ENCODE measurements at regions not wholly inside any gene's neighbourhood (a gene's known extent, or its start where the extent isn't known, plus 50 kb on each side); places are given as distances from the start of the nearest gene placed in this dataset.

DNA sequence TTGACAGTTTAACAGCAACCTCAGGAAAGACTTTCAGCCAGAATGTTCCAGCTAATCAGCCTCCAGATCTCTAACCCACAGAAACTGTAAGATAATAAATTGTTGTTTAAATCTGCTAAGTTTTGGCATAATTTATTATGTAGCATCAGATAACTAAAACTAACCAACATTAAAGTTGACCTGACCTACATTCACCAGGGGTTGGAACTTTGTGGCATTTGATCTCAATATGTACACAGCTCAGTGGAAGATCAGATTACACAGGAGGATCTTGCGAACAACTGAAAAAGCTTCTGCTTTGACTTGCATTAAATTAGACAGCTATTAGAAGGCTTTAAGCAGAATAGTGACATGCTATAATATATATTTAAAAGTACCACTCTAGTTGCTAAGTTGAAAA is 91.4 kb upstream of the POU1F1 start:
- Histone ChIP-seq H3K27ac (ENCODE audit: insufficient read depth, low read depth, low read length) (no peak overlapping the region), H3K36me3 (ENCODE audit: control insufficient read depth in 2 of 2, extremely low read depth in 1 of 2, insufficient read depth in 2 of 2, low read length in 2 of 2) (no peaks in the 10 kb centered on the region), H3K4me2 (ENCODE audit: insufficient read depth, low read length) (no peak overlapping the region), H3K79me2 (ENCODE audit: control insufficient read depth, insufficient read depth, low read length) (no peaks in the 10 kb centered on the region), H3K9me1 (replicated peaks; ENCODE audit: control insufficient read depth, extremely low read depth, insufficient read depth, low read length) (no peaks in the 10 kb centered on the region), H3K9ac (replicated peaks; ENCODE audit: extremely low read depth, insufficient read depth, low read length) (no peak overlapping the region), H2AFZ (ENCODE audit: low read depth, low read length) (no peak overlapping the region), H3K4me1 (ENCODE audit: control insufficient read depth, extremely low read depth, insufficient read depth, low read length) (no peaks in the 10 kb centered on the region), H4K20me1 (replicated peaks; ENCODE audit: control insufficient read depth, extremely low read depth, insufficient read depth, low read length) (no peaks in the 10 kb centered on the region), H3K27me3 (ENCODE audit: control insufficient read depth in 2 of 2, insufficient read depth in 2 of 2, low read length in 2 of 2) (peaks cover 0 to 17% of the 10 kb centered on the region in 2 experiments), H3K4me3 (replicated peaks in 1 of 3; ENCODE audit: insufficient read depth in 1 of 3, low read depth in 1 of 3, low read length in 3 of 3) (no peak overlapping the region), H3K9me3 (replicated peaks; ENCODE audit: control insufficient read depth, insufficient read depth, low read length) (no peaks in the 10 kb centered on the region)
- CTCF ChIA-PET: interaction anchor here (1.0 to 1.1 kb wide), 2 partner anchors 9 to 17 kb away, joined by 3 to 4 read pairs; no protein-coding TSS in a partner anchor
- dilution Hi-C loops (cut with MboI; ENCODE audit: extremely low pct_ligation_motif_present, low sequenced_read_pairs): no loop called here
- POLR2A ChIA-PET: no interaction called here
- DNase-seq (ENCODE audit: low read depth, low spot score) (no peak), FAIRE-seq (no peak)
- intact Hi-C loops (cut with micrococcal nuclease): no loop called here
- BruUV-seq (replicated peaks): no TSS peak
- TF ChIP-seq MAX (IDR thresholded peaks at IDR 0.05; ENCODE audit: insufficient read depth, insufficient read length): no peak
- TF ChIP-seq JUN (IDR thresholded peaks at IDR 0.05; ENCODE audit: borderline replicate concordance, insufficient read depth, insufficient read length, low read depth): no peak
- no peak for TF ChIP-seq POLR2A (IDR thresholded peaks at IDR 0.05; ENCODE audit: low read depth, low read length)
- no peak for TF ChIP-seq MYC (IDR thresholded peaks at IDR 0.05; ENCODE audit: low read depth, low read length)
- TF ChIP-seq FOS (IDR thresholded peaks at IDR 0.05; ENCODE audit: borderline replicate concordance, insufficient read depth, low read length): no peak
- no peak for TF ChIP-seq GATA2 (IDR thresholded peaks at IDR 0.05; ENCODE audit: insufficient read depth, insufficient read length, low read depth, low read length)
- TF ChIP-seq EZH2 (IDR thresholded peaks at IDR 0.05; ENCODE audit: borderline replicate concordance, low read depth, low read length, severe bottlenecking): no peak
- TF ChIP-seq, protein P1, sequence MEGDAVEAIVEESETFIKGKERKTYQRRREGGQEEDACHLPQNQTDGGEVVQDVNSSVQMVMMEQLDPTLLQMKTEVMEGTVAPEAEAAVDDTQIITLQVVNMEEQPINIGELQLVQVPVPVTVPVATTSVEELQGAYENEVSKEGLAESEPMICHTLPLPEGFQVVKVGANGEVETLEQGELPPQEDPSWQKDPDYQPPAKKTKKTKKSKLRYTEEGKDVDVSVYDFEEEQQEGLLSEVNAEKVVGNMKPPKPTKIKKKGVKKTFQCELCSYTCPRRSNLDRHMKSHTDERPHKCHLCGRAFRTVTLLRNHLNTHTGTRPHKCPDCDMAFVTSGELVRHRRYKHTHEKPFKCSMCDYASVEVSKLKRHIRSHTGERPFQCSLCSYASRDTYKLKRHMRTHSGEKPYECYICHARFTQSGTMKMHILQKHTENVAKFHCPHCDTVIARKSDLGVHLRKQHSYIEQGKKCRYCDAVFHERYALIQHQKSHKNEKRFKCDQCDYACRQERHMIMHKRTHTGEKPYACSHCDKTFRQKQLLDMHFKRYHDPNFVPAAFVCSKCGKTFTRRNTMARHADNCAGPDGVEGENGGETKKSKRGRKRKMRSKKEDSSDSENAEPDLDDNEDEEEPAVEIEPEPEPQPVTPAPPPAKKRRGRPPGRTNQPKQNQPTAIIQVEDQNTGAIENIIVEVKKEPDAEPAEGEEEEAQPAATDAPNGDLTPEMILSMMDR (IDR thresholded peaks at IDR 0.05; ENCODE audit: extremely low read depth in 1 of 2, insufficient read depth in 1 of 2, low read depth in 1 of 2, low read length in 2 of 2): no peak
- TF ChIP-seq POLR2AphosphoS5 (IDR thresholded peaks at IDR 0.05; ENCODE audit: insufficient read depth, low read depth, low read length): no peak
